ENCODE measurements at regions not wholly inside any gene's neighbourhood (a gene's known extent, or its start where the extent isn't known, plus 50 kb on each side); places are given as distances from the start of the nearest gene placed in this dataset.
A peak's percentile ranks its signal among the peaks of the same experiment; 100 is the strongest.

GRCh38 chr15:45743426-45744235 is 108.8 kb downstream of the SQOR start:
- no peak for DNase-seq (ENCODE audit: low read depth)

DNA sequence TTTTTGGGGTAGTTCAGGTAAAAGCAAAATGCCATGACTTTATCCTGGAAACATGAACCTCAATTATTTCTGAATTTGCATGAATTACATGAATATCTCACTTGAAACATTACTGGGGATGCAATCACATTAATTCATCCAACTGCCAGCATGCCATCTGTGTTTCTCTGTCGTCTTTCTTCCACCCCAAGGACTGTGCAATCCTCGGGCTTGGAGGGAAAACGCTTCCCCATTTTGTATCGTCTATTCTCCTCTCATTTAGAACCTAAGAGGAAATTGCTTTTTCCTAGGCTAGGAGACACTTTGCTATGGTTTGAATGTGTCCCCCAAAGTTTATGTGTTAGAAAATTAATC is 109.4 kb downstream of the SQOR start:
- DNase-seq (ENCODE audit: low read depth), result no peak

- DNase-seq (ENCODE audit: low read depth), result no peak
These were observed 112.6 kb downstream of the SQOR start for GRCh38 chr15:45747426-45747825.

GRCh38 chr15:45751629-45752028 is 116.8 kb downstream of the SQOR start:
- DNase-seq (ENCODE audit: low read depth), result no peak

DNA sequence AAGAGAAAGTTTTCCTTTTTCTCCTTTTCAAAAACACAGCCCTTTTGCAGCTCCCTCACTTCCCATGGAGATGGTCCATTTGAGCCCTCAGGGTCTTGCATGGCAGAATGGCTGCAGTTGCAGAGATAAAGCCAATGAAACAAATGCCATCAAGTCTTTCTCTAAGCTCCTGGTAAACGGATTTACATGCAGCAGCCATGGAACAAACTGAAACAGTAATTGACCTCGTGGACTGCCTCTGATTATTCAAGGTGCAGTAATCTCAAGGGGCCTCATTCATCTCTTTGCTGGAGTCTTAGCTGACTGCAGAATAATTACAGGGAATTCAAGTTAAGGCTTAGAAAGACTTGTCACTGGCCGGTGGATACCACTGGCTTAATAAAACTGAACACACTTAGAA is 125.1 kb downstream of the SQOR start:
- no peak for DNase-seq (ENCODE audit: low read depth)

GRCh38 chr15:45762726-45763125 is 127.9 kb downstream of the SQOR start:
- DNase-seq (ENCODE audit: low read depth), result no peak

- DNase-seq (ENCODE audit: low read depth), result no peak
These were observed 128.5 kb downstream of the SQOR start for GRCh38 chr15:45763170-45763869.

- DNase-seq (ENCODE audit: low read depth), result no peak
These were observed 138.3 kb downstream of the SQOR start for GRCh38 chr15:45773149-45773548.

- DNase-seq (ENCODE audit: low read depth), result no peak
These were observed 141.9 kb downstream of the SQOR start for GRCh38 chr15:45776772-45777171.

- no peak for DNase-seq (ENCODE audit: low read depth)
These were observed 143.0 kb downstream of the SQOR start for GRCh38 chr15:45777781-45778180.

GRCh38 chr15:45780352-45780751 is 145.5 kb downstream of the SQOR start:
- no peak for DNase-seq (ENCODE audit: low read depth)

- no peak for DNase-seq (ENCODE audit: low read depth)
These were observed 149.8 kb downstream of the SQOR start for GRCh38 chr15:45784656-45785055.

GRCh38 chr15:45785897-45786296 is 151.1 kb downstream of the SQOR start:
- DNase-seq (ENCODE audit: low read depth), result no peak

GRCh38 chr15:45790325-45790943 is 155.6 kb downstream of the SQOR start:
- DNase-seq (ENCODE audit: low read depth), result peak; percentile 30

GRCh38 chr15:45794304-45794703 is 159.5 kb downstream of the SQOR start:
- no peak for DNase-seq (ENCODE audit: low read depth)

GRCh38 chr15:45794712-45795439 is 160.0 kb downstream of the SQOR start:
- DNase-seq (ENCODE audit: low read depth), result no peak

GRCh38 chr15:45795440-45796069 is 160.7 kb downstream of the SQOR start:
- peak; percentile 59 for DNase-seq (ENCODE audit: low read depth)

DNA sequence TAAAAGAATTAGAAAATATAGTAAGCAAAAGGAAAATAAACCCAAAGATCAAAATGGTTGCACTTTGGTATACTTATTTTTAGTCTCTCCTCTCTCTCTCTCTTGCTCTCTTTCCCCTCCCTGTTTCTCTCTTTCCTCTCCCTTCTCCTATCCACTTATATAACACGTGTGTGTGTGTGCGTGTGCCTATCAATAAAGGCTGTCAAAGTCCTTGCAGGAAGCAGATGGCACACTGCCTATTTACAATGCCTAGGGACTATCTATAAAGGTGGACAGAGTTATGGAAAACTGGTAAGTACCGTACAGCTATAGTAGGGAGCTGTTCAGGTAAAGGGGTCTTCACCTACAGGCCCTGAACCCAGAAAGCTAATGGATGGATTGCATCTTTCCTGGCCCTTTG is 161.6 kb downstream of the SQOR start:
- DNase-seq (ENCODE audit: low read depth), result no peak

DNA sequence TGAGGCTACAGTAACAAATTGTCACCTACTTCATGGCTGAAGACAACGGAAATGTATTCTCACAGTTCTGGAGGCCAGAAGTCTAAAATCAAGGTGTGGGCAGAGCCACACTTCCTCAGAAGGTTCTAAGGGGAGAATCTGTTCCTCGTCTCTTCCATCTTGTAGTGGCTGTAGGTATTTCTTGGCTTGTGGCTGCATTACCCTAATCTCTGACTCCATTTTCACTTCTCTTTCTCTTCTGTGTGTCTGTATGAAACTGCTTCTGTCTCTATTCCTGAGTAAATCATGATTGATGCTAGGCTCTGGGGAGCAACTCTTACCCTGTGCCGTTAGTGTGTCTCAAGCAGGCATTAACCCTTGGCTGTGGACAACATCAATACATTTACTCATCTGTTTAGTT is 164.7 kb downstream of the SQOR start:
- DNase-seq (ENCODE audit: low read depth), result no peak

GRCh38 chr15:45801543-45801942 is 166.7 kb downstream of the SQOR start:
- no peak for DNase-seq (ENCODE audit: low read depth)

DNA sequence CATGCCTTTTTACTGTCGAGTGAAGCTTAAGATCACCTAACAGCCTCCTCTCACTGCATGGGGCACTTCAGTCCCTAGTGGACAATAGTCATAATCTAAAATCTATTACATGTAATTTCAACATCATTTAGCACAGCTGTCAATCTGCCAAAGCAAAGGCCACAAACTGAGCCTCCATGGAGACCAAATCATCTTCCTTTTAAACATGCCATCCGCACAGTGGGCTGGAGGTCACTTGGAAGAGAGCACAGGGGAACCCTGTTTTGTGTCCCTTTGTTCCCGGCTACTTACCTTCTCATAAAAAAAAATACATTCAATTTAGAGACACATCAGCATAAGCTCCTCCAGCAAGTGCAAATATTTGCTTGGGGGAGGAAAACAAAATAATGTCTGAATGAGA is 167.3 kb downstream of the SQOR start:
- no peak for DNase-seq (ENCODE audit: low read depth)

DNA sequence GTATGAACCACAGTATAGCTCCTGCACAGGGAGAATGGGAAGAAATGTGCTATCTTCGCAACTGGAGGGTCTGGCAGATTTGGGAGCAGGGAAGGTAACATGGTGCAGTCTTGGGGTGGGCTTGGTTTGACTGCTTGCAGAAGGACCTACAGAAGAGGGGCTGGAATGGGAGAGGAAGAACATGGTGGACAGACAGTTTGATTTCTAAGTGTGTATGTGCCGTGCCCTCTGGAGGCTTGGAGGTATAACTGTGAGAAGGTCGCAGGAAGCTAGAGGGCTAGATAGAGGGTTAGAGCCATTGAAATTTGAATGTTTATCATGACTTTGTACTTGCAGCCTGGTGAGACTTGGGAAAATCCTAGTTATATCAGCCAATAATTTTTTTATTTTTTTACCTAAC is 169.2 kb downstream of the SQOR start:
- no peak for DNase-seq (ENCODE audit: low read depth)

Data from RPMI7951 (cell line).